GM13977 (cell line): ENCODE measurements at regions not wholly inside any gene's neighbourhood (a gene's known extent, or its start where the extent isn't known, plus 50 kb on each side); places are given as distances from the start of the nearest gene placed in this dataset.
"Not testable (repeated sequence)": the region's sequence is repeated elsewhere in the genome, so short reads cannot be mapped to it uniquely, and the experiment has no call there.

Source experiments
- DNase-seq: peaks from one replicate; pipeline ENCODE4 v3.0.0; 2012; ENCODE audit warnings: low spot score
- in situ Hi-C: fragments of 300-500 bp; cut with MboI; formaldehyde crosslinking; loops from one replicate; pipeline ENCODE4 v1.12.0; 2022; ENCODE audit warnings: low sequenced_read_pairs, low pct_unique_long_range_greater_than_20kb, mixed read lengths, inconsistent platforms; ENCODE audit not compliant: unreplicated experiment
- TF ChIP-seq, protein P1 (sequence below): IDR thresholded peaks from 2 replicates; pipeline ENCODE4 v1.5.1; 2012; ENCODE audit warnings: mild to moderate bottlenecking, control low read depth; ENCODE audit not compliant: insufficient read depth; ENCODE audit errors: extremely low read depth, missing control alignments

DNA sequence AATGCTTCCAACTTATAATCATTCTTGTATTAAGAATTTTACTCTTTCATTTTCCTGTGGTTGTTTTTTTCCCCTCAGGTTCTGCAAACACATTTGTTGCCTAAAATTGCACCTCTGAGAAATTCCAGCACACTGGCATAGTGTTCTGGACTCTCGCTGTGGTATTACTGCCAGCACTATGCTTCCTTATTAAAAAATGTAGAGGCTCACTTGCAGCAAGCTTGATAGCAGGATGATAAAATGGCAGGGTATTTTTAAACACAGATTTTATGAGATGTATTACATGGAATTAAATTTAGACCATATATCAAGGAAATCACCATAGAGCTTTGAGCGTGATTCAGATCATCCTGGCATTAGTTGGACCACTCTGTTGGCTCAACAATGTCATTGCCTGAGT is 416.7 kb upstream of the AKR1E2 start:
- DNase-seq: no peak

DNA sequence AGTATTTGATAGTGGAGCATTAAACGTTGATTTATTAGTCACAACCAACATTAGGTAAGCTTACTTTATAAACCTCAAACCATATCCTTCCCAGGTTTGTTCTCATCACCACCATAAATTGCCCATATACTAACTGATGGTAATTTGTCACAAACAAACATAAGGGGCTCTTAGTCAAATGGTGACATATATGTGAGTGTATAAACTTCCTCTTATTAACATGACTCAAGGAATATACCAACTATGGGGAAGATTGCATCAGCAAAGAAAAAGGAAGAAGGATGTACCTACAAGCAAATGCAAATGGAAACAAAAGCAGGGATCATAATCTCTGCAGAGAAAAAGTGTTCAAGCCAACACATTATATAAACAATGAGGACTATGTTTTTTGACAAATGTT is 418.2 kb upstream of the AKR1E2 start:
- no peak for DNase-seq
- in situ Hi-C loops: no loop called here
- TF ChIP-seq, protein P1, sequence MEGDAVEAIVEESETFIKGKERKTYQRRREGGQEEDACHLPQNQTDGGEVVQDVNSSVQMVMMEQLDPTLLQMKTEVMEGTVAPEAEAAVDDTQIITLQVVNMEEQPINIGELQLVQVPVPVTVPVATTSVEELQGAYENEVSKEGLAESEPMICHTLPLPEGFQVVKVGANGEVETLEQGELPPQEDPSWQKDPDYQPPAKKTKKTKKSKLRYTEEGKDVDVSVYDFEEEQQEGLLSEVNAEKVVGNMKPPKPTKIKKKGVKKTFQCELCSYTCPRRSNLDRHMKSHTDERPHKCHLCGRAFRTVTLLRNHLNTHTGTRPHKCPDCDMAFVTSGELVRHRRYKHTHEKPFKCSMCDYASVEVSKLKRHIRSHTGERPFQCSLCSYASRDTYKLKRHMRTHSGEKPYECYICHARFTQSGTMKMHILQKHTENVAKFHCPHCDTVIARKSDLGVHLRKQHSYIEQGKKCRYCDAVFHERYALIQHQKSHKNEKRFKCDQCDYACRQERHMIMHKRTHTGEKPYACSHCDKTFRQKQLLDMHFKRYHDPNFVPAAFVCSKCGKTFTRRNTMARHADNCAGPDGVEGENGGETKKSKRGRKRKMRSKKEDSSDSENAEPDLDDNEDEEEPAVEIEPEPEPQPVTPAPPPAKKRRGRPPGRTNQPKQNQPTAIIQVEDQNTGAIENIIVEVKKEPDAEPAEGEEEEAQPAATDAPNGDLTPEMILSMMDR: no peak

More for the DNA sequence above, 416.7 kb upstream of the AKR1E2 start:
- in situ Hi-C loops: no loop called here
- TF ChIP-seq, protein P1: no peak

- DNase-seq: no peak
- TF ChIP-seq, protein P1: no peak
- in situ Hi-C loops: no loop called here
Observed at GRCh38 chr10:4405828-4406227, 420.2 kb upstream of the AKR1E2 start.

GRCh38 chr10:4403638-4404252 is 422.3 kb upstream of the AKR1E2 start:
- TF ChIP-seq, protein P1: no peak
- DNase-seq: no peak
- in situ Hi-C loops: no loop called here

DNA sequence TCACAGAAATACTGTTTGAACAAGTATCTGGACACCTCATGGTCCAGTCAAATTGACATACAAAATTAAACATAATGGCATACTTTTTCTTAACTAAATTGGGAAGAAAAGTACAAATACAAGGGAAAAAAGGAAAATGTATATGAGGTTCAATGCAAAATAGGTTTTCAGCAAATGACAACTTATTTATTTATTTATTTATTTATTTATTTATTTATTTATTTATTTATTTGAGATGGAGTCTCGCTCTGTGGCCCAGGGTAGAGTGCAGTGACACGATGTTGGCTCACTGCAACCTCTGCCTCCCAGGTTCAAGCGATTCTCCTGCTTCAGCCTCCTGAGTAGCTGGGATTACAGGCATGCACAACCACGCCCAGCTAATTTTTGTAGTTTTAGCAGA is 424.9 kb upstream of the AKR1E2 start:
- DNase-seq, in situ Hi-C loops: not testable (repeated sequence)

DNA sequence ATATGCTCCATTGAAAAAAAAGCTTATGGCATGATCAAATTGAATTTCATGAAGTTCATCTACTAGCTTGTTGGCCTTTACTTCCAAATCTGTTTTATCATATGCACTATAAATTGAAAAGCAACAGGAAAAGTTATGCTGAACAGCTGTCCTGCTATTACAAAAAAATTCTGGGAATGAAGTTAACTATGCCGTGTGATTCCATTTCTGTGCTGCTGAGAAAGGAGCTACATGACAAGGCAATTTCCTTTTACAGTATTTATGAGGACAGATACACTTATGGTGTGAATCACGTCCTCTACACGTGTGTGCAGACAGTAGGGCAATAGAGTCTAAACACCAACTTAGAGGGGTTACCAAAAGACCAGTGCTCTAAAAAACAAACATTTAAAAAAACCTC is 426.5 kb upstream of the AKR1E2 start:
- TF ChIP-seq, protein P1: no peak
- in situ Hi-C loops: no loop called here
- DNase-seq: no peak

GRCh38 chr10:4398602-4399001 is 427.4 kb upstream of the AKR1E2 start:
- TF ChIP-seq, protein P1: no peak
- in situ Hi-C loops: no loop called here
- DNase-seq: no peak
